ENCODE measurements at regions not wholly inside any gene's neighbourhood (a gene's known extent, or its start where the extent isn't known, plus 50 kb on each side); places are given as distances from the start of the nearest gene placed in this dataset.

GRCh38 chr1:5643360-5644107, 348.7 kb downstream of the NPHP4 start:
- Histone ChIP-seq H3K4me3 (replicated peaks in 1 of 3; ENCODE audit: low read depth in 2 of 3, low read length in 3 of 3) (no peak overlapping the region), H4K20me1 (ENCODE audit: insufficient read depth, low read length) (no peaks in the 10 kb centered on the region), H2AFZ (ENCODE audit: insufficient read depth, low read depth, low read length, poor library complexity, severe bottlenecking) (no peak overlapping the region), H3K9ac (ENCODE audit: insufficient read depth, low read length, poor library complexity, severe bottlenecking) (no peak overlapping the region), H3K9me3 (replicated peaks in 1 of 2; ENCODE audit: control insufficient read depth in 1 of 2, insufficient read depth in 1 of 2, low read length in 2 of 2) (peaks cover 0 to 15% of the 10 kb centered on the region in 2 donors), H3K4me1 (ENCODE audit: control insufficient read depth in 1 of 2, insufficient read depth in 2 of 2, low read length in 2 of 2) (no peaks in the 10 kb centered on the region), H3K36me3 (replicated peaks in 1 of 2; ENCODE audit: control insufficient read depth in 1 of 2, insufficient read depth in 2 of 2, low read length in 2 of 2) (no peaks in the 10 kb centered on the region), H3K79me2 (ENCODE audit: insufficient read depth, low read length) (no peaks in the 10 kb centered on the region), H3K27me3 (ENCODE audit: control insufficient read depth in 2 of 2, insufficient read depth in 2 of 2, low read length in 2 of 2) (no peaks in the 10 kb centered on the region), H3K27ac (ENCODE audit: low read depth in 1 of 2, low read length in 2 of 2) (no peak overlapping the region), H3K4me2 (replicated peaks; ENCODE audit: extremely low read depth, low read length, poor library complexity, severe bottlenecking) (no peak overlapping the region)
- no peaks in the 10 kb centered on the region for H3K36me3 Mint-ChIP-seq
- H3K27me3 Mint-ChIP-seq (ENCODE audit: low read depth in 3 of 3) = peaks cover 8 to 14% (median 14%) of the 10 kb centered on the region in 3 donors
- H3K27ac Mint-ChIP-seq = no peak overlapping the region
- TF ChIP-seq CTCF (IDR thresholded peaks at IDR 0.05) = no peak
- H3K4me3 Mint-ChIP-seq = no peak overlapping the region
- peaks cover 10 to 27% (median 14%) of the 10 kb centered on the region in 7 donors for H3K9me3 Mint-ChIP-seq
- WGBS (ENCODE audit: insufficient coverage) = 87% methylated on average over 14 of the region's 15 CpGs
- DNase-seq = no peak
- H3K4me1 Mint-ChIP-seq = no peaks in the 10 kb centered on the region
- intact Hi-C loops (cut with micrococcal nuclease) = no loop called here

DNA sequence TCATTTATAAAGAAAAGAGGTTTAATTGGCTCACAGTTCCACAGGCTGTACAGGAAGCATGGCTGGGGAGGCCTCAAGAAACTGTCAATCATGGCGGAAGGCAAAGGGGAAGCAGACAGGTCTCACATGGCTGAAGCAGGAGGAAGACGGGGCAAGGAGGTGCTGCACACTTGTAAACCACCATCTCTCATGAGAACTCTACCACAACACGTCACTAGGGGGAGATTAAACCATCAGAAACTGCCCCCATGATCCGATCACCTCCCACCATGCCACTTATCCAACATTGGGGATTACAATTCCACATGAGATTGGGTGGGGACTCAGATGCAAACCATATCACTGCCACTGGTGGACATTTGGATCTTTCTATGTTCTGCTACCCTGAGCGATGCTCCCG, 351.4 kb downstream of the NPHP4 start:
- no peaks in the 10 kb centered on the region for H3K4me1 Mint-ChIP-seq
- no peak overlapping the region for H3K9ac ChIP-seq (ENCODE audit: insufficient read depth, low read length, poor library complexity, severe bottlenecking)
- H3K36me3 Mint-ChIP-seq = no peaks in the 10 kb centered on the region
- no peak overlapping the region for H2AFZ ChIP-seq (ENCODE audit: insufficient read depth, low read depth, low read length, poor library complexity, severe bottlenecking)
- H3K4me3 ChIP-seq (replicated peaks in 1 of 3; ENCODE audit: low read depth in 2 of 3, low read length in 3 of 3) = no peak overlapping the region
- TF ChIP-seq CTCF (IDR thresholded peaks at IDR 0.05) = no peak
- H3K27ac ChIP-seq (ENCODE audit: low read depth in 1 of 2, low read length in 2 of 2) = no peak overlapping the region
- peaks cover 0 to 2% of the 10 kb centered on the region in 2 donors for H3K9me3 ChIP-seq (replicated peaks in 1 of 2; ENCODE audit: control insufficient read depth in 1 of 2, insufficient read depth in 1 of 2, low read length in 2 of 2)
- WGBS (ENCODE audit: insufficient coverage) = 40% methylated on average over 2 of the region's 6 CpGs
- peaks cover 8 to 14% (median 12%) of the 10 kb centered on the region in 3 donors for H3K27me3 Mint-ChIP-seq (ENCODE audit: low read depth in 3 of 3)
- no peak overlapping the region for H3K4me2 ChIP-seq (replicated peaks; ENCODE audit: extremely low read depth, low read length, poor library complexity, severe bottlenecking)
- H3K4me1 ChIP-seq (ENCODE audit: control insufficient read depth in 1 of 2, insufficient read depth in 2 of 2, low read length in 2 of 2) = no peaks in the 10 kb centered on the region
- no peaks in the 10 kb centered on the region for H3K79me2 ChIP-seq (ENCODE audit: insufficient read depth, low read length)
- H3K27ac Mint-ChIP-seq = no peak overlapping the region
- DNase-seq = no peak
- no peak overlapping the region for H3K4me3 Mint-ChIP-seq
- H4K20me1 ChIP-seq (ENCODE audit: insufficient read depth, low read length) = no peaks in the 10 kb centered on the region
- no peaks in the 10 kb centered on the region for H3K27me3 ChIP-seq (ENCODE audit: control insufficient read depth in 2 of 2, insufficient read depth in 2 of 2, low read length in 2 of 2)
- intact Hi-C loops (cut with micrococcal nuclease) = no loop called here
- peaks cover 0 to 11% (median 8%) of the 10 kb centered on the region in 7 donors for H3K9me3 Mint-ChIP-seq
- H3K36me3 ChIP-seq (replicated peaks in 1 of 2; ENCODE audit: control insufficient read depth in 1 of 2, insufficient read depth in 2 of 2, low read length in 2 of 2) = no peaks in the 10 kb centered on the region
